HCT116 (cell line): ENCODE measurements at regions not wholly inside any gene's neighbourhood (a gene's known extent, or its start where the extent isn't known, plus 50 kb on each side); places are given as distances from the start of the nearest gene placed in this dataset.
"Not testable (repeated sequence)": the region's sequence is repeated elsewhere in the genome, so short reads cannot be mapped to it uniquely, and the experiment has no call there.

ENCODE experiments used
- ATAC-seq: fragments of 200-7000 bp; cut with Tn5 transposase; 2 replicates; pipeline ENCODE4 v1.9.1; 2020; ENCODE audit warnings: mild to moderate bottlenecking, moderate library complexity
- BruUV-seq: library from RNA; stranded (reverse); fragments of 400-500 nt; replicated peaks from 2 replicates; lab custom pipeline; 2021; lab: Mats Ljungman, UMichigan
- CTCF ChIA-PET: fragments of 300-600 bp; sonication (Branson Sonifier 250); formaldehyde crosslinking; loops from one replicate; lab custom pipeline; 2021; ENCODE audit warnings: antibody characterized with exemption; lab: Charles Lee
- POLR2A ChIA-PET: fragments of 300-600, 350-600 bp; sonication (Branson Sonifier 250); formaldehyde crosslinking; loops from one replicate; lab custom pipeline; 2021; ENCODE audit warnings: antibody characterized with exemption; lab: Charles Lee
- RAD21 ChIA-PET, 2 experiments: fragments of 300-600 bp; sonication (Branson Sonifier 250); formaldehyde crosslinking; loops; one replicate each; lab custom pipeline; 2023; ENCODE audit warnings: low total read pairs in 2 of 2; ENCODE audit not compliant: uncharacterized antibody in 2 of 2, unreplicated experiment in 2 of 2, low non-redundant PET in 1 of 2; lab: Charles Lee
- DNase-seq: peaks from one replicate; pipeline ENCODE4 v3.0.0-alpha.2; 2010; ENCODE audit warnings: low read depth, low spot score
- H2AFZ ChIP-seq: fragments of 200-600 bp; shearing (Covaris generic), sonication (generic); 2 replicates; pipeline ENCODE4 v1.6.1; 2017; ENCODE audit warnings: low read depth, mixed run types, mixed read lengths, antibody characterized with exemption, low read length; ENCODE audit not compliant: poor library complexity, severe bottlenecking
- H3K27ac ChIP-seq: 2 replicates; pipeline ENCODE4 v1.5.1; 2012; ENCODE audit warnings: low read depth, low read length
- H3K27me3 ChIP-seq: fragments of 200-600 bp; sonication (generic); 2 replicates; pipeline ENCODE4 v1.6.1; 2016; ENCODE audit warnings: mixed run types, low read length, mixed read lengths; ENCODE audit not compliant: insufficient read depth
- H3K36me3 ChIP-seq, 2 experiments: fragments of 200-500 bp in 1 of 2; fragments of 200-600 bp in 1 of 2; sonication (Bioruptor generic) in 1 of 2; sonication (generic) in 1 of 2; 2 replicates each; pipeline versions ENCODE4 v1.5.1 to v1.6.1; 2014 to 2016; ENCODE audit warnings: low read length in 2 of 2, inconsistent platforms in 1 of 2, mixed read lengths in 1 of 2, mixed run types in 1 of 2; ENCODE audit not compliant: insufficient read depth in 2 of 2, control insufficient read depth in 1 of 2
- H3K4me1 ChIP-seq, 2 experiments: fragments of 200-600 bp in 1 of 2; sonication (generic) in 1 of 2; 2 replicates each; pipeline versions ENCODE4 v1.5.1 to v1.6.1; 2012 to 2017; ENCODE audit warnings: low read length in 2 of 2, inconsistent platforms in 1 of 2, mild to moderate bottlenecking in 1 of 2, mixed read lengths in 1 of 2, mixed run types in 1 of 2, moderate library complexity in 1 of 2; ENCODE audit not compliant: insufficient read depth in 2 of 2, control insufficient read depth in 1 of 2
- H3K4me2 ChIP-seq: fragments of 200-600 bp; sonication (generic); 2 replicates; pipeline ENCODE4 v1.6.1; 2017; ENCODE audit warnings: mixed run types, low read length, mixed read lengths
- H3K4me3 ChIP-seq, 2 experiments: fragments of 200-600 bp in 1 of 2; sonication (generic) in 1 of 2; replicated peaks in 1 of 2; 2 replicates each; pipeline ENCODE4 v1.5.1; 2011 to 2016; ENCODE audit warnings: low read length in 2 of 2, control low read depth in 1 of 2, low read depth in 1 of 2, mild to moderate bottlenecking in 1 of 2, mixed read lengths in 1 of 2, mixed run types in 1 of 2
- H3K79me2 ChIP-seq: fragments of 200-600 bp; sonication (generic); 2 replicates; pipeline ENCODE4 v1.6.1; 2017; ENCODE audit warnings: mild to moderate bottlenecking, mixed run types, low read length, moderate library complexity, mixed read lengths; ENCODE audit not compliant: insufficient read depth
- H3K9ac ChIP-seq: fragments of 200-600 bp; sonication (generic); 2 replicates; pipeline ENCODE4 v1.6.1; 2016; ENCODE audit warnings: low read length, mixed read lengths
- H3K9me2 ChIP-seq: fragments of 200-600 bp; sonication (generic), shearing (Covaris generic); 2 replicates; pipeline ENCODE4 v1.6.1; 2017; ENCODE audit warnings: mixed run types, mild to moderate bottlenecking, moderate library complexity; ENCODE audit not compliant: insufficient read depth
- H3K9me3 ChIP-seq, 2 experiments: fragments of 200-500 bp in 1 of 2; fragments of 200-600 bp in 1 of 2; sonication (Bioruptor generic) in 1 of 2; sonication (generic) in 1 of 2; 2 replicates each; pipeline ENCODE4 v1.6.1; 2014 to 2017; ENCODE audit warnings: low read length in 2 of 2, mixed read lengths in 2 of 2, inconsistent platforms in 1 of 2, low read depth in 1 of 2, mild to moderate bottlenecking in 1 of 2, mixed run types in 1 of 2, moderate library complexity in 1 of 2; ENCODE audit not compliant: control insufficient read depth in 1 of 2, insufficient read depth in 1 of 2
- H4K20me1 ChIP-seq: fragments of 200-600 bp; sonication (generic), shearing (Covaris generic); 2 replicates; pipeline ENCODE4 v1.6.1; 2017; ENCODE audit warnings: mixed run types, mild to moderate bottlenecking, moderate library complexity; ENCODE audit not compliant: insufficient read depth
- CBX3 ChIP-seq: IDR thresholded peaks from 2 replicates; pipeline ENCODE4 v1.6.1; 2012; ENCODE audit warnings: low read depth
- CEBPB ChIP-seq: IDR thresholded peaks from 2 replicates; pipeline ENCODE4 v1.6.1; 2012; ENCODE audit warnings: low read depth
- FOSL1 ChIP-seq: IDR thresholded peaks from 2 replicates; pipeline ENCODE4 v1.6.1; 2012; ENCODE audit warnings: low read depth
- JUND ChIP-seq: IDR thresholded peaks from 2 replicates; pipeline ENCODE4 v1.6.1; 2012
- TCF7L2 ChIP-seq: IDR thresholded peaks from 2 replicates; pipeline ENCODE4 v1.7.0; 2011; ENCODE audit warnings: borderline replicate concordance, inconsistent platforms; ENCODE audit not compliant: insufficient read depth, insufficient read length; ENCODE audit errors: extremely low read depth
- ZNF274 ChIP-seq: fragments of 200-500 bp; sonication (Bioruptor generic); IDR thresholded peaks from 2 replicates; pipeline ENCODE4 v1.6.1; 2014; ENCODE audit warnings: mild to moderate bottlenecking, low read depth, low read length, inconsistent platforms
- intact Hi-C: fragments of 100-400 bp; cut with micrococcal nuclease; formaldehyde crosslinking; loops from 2 replicates; pipeline ENCODE4 v1.10.0; 2022
- TF ChIP-seq, protein P1 (sequence below): IDR thresholded peaks from 2 replicates; pipeline ENCODE4 v1.6.1; 2012
- TF ChIP-seq, protein P2 (sequence below): IDR thresholded peaks from 2 replicates; pipeline ENCODE4 v1.6.1; 2011; ENCODE audit warnings: mild to moderate bottlenecking, low read length, moderate library complexity; ENCODE audit not compliant: insufficient replicate concordance; ENCODE audit errors: extremely low read depth
- TF ChIP-seq, protein P3 (sequence below), 3 experiments: fragments of 200-600 bp in 1 of 3; sonication (generic) in 1 of 3; IDR thresholded peaks in 2 of 3; conservative IDR thresholded peaks in 1 of 3; 2 replicates each; pipeline ENCODE4 v1.5.1; 2012 to 2017; ENCODE audit warnings: low read depth in 2 of 3, low read length in 2 of 3, antibody characterized with exemption in 1 of 3, borderline replicate concordance in 1 of 3, control low read depth in 1 of 3, mild to moderate bottlenecking in 1 of 3, mixed read lengths in 1 of 3, mixed run types in 1 of 3, moderate library complexity in 1 of 3; ENCODE audit not compliant: insufficient read depth in 1 of 3
- TF ChIP-seq, protein P4 (sequence below): IDR thresholded peaks from 2 replicates; pipeline ENCODE4 v1.6.1; 2012; ENCODE audit warnings: low read depth

DNA sequence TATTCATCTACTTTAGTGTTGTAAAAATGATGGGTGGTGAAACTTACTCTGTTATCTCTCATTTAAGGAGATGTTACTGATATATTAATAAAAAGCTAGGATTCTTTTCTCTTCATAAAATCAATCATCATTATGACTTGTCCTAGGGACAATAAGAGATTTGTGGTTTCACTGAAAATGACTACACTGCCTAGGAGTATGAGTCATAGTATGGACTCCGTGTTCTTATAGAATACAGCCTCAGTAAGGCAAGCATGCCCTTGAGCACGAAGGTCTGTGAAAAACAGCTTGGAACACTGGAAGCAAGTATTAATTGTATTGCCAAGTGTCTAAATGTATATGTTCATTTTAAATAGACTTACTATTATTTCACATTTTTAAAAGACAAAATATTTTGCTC is 749.2 kb upstream of the PCDH15 start:
- Histone ChIP-seq H2AFZ (no peak overlapping the region), H3K27me3 (no peaks in the 10 kb centered on the region), H3K9me2 (no peaks in the 10 kb centered on the region), H4K20me1 (no peaks in the 10 kb centered on the region), H3K4me1 (no peaks in the 10 kb centered on the region), H3K9ac (no peak overlapping the region), H3K4me3 (no peak overlapping the region), H3K79me2 (no peaks in the 10 kb centered on the region), H3K27ac (no peak overlapping the region), H3K36me3 (no peaks in the 10 kb centered on the region), H3K9me3 (peaks cover 3 to 11% of the 10 kb centered on the region in 2 experiments; a peak in 2 of 4 replicates), H3K4me2 (no peak overlapping the region)
- ChIA-PET POLR2A (no interaction called here), CTCF (no interaction called here), RAD21 (no interaction called here)
- TF ChIP-seq TCF7L2 (no peak), ZNF274 (no peak), JUND (no peak), CEBPB (no peak), FOSL1 (no peak), CBX3 (no peak)
- TF ChIP-seq, protein P1, sequence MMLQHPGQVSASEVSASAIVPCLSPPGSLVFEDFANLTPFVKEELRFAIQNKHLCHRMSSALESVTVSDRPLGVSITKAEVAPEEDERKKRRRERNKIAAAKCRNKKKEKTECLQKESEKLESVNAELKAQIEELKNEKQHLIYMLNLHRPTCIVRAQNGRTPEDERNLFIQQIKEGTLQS: no peak
- TF ChIP-seq, protein P2, sequence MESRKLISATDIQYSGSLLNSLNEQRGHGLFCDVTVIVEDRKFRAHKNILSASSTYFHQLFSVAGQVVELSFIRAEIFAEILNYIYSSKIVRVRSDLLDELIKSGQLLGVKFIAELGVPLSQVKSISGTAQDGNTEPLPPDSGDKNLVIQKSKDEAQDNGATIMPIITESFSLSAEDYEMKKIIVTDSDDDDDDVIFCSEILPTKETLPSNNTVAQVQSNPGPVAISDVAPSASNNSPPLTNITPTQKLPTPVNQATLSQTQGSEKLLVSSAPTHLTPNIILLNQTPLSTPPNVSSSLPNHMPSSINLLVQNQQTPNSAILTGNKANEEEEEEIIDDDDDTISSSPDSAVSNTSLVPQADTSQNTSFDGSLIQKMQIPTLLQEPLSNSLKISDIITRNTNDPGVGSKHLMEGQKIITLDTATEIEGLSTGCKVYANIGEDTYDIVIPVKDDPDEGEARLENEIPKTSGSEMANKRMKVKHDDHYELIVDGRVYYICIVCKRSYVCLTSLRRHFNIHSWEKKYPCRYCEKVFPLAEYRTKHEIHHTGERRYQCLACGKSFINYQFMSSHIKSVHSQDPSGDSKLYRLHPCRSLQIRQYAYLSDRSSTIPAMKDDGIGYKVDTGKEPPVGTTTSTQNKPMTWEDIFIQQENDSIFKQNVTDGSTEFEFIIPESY: no peak
- TF ChIP-seq, protein P3, sequence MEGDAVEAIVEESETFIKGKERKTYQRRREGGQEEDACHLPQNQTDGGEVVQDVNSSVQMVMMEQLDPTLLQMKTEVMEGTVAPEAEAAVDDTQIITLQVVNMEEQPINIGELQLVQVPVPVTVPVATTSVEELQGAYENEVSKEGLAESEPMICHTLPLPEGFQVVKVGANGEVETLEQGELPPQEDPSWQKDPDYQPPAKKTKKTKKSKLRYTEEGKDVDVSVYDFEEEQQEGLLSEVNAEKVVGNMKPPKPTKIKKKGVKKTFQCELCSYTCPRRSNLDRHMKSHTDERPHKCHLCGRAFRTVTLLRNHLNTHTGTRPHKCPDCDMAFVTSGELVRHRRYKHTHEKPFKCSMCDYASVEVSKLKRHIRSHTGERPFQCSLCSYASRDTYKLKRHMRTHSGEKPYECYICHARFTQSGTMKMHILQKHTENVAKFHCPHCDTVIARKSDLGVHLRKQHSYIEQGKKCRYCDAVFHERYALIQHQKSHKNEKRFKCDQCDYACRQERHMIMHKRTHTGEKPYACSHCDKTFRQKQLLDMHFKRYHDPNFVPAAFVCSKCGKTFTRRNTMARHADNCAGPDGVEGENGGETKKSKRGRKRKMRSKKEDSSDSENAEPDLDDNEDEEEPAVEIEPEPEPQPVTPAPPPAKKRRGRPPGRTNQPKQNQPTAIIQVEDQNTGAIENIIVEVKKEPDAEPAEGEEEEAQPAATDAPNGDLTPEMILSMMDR (IDR thresholded peaks at IDR 0.05 in 2 of 3, conservative IDR thresholded peaks at IDR 0.05 in 1 of 3; ENCODE audit: borderline replicate concordance in 1 of 3, insufficient read depth in 1 of 3, low read depth in 2 of 3, low read length in 2 of 3): no peak
- TF ChIP-seq, protein P4, sequence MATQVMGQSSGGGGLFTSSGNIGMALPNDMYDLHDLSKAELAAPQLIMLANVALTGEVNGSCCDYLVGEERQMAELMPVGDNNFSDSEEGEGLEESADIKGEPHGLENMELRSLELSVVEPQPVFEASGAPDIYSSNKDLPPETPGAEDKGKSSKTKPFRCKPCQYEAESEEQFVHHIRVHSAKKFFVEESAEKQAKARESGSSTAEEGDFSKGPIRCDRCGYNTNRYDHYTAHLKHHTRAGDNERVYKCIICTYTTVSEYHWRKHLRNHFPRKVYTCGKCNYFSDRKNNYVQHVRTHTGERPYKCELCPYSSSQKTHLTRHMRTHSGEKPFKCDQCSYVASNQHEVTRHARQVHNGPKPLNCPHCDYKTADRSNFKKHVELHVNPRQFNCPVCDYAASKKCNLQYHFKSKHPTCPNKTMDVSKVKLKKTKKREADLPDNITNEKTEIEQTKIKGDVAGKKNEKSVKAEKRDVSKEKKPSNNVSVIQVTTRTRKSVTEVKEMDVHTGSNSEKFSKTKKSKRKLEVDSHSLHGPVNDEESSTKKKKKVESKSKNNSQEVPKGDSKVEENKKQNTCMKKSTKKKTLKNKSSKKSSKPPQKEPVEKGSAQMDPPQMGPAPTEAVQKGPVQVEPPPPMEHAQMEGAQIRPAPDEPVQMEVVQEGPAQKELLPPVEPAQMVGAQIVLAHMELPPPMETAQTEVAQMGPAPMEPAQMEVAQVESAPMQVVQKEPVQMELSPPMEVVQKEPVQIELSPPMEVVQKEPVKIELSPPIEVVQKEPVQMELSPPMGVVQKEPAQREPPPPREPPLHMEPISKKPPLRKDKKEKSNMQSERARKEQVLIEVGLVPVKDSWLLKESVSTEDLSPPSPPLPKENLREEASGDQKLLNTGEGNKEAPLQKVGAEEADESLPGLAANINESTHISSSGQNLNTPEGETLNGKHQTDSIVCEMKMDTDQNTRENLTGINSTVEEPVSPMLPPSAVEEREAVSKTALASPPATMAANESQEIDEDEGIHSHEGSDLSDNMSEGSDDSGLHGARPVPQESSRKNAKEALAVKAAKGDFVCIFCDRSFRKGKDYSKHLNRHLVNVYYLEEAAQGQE: no peak
- DNase-seq: no peak
- no TSS peak for BruUV-seq
- intact Hi-C loops: no loop called here
- no peak for ATAC-seq

DNA sequence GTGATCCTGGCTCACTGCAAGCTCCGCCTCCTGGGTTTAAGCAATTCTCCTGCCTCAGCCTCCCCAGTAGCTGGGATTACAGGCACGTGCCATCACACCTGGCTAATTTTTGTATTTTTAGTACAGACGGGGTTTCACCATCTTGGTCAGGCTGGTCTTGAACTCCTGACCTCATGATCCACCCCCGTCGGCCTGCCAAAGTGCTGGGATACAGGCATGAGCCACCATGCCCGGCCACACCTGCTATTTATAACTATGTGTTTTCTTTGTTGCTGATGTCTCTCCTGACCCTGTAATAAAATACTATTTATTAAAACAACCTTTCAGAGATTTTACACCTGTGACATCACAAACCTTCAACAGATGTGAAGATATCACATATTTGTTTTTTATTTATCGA is 736.5 kb upstream of the PCDH15 start:
- H2AFZ ChIP-seq, RAD21 ChIA-PET, ATAC-seq, H3K36me3 ChIP-seq, POLR2A ChIA-PET, H3K27ac ChIP-seq, H4K20me1 ChIP-seq, DNase-seq, H3K9me2 ChIP-seq, H3K9me3 ChIP-seq, intact Hi-C loops, H3K4me1 ChIP-seq, BruUV-seq, H3K9ac ChIP-seq, H3K27me3 ChIP-seq, H3K79me2 ChIP-seq, CTCF ChIA-PET, H3K4me3 ChIP-seq, H3K4me2 ChIP-seq: not testable (repeated sequence)
